ENCODE measurements at regions not wholly inside any gene's neighbourhood (a gene's known extent, or its start where the extent isn't known, plus 50 kb on each side); places are given as distances from the start of the nearest gene placed in this dataset.

GRCh38 chr15:96796841-96797240 lies 466.3 kb downstream of the NR2F2 start:
- no peak overlapping the region for H3K27ac ChIP-seq (ENCODE audit: extremely low read depth, low read depth, low read length)
- TF ChIP-seq KLF16 (tag by site-specific recombination; IDR thresholded peaks at IDR 0.05) (no peak), ZNF621 (tag by site-specific recombination; IDR thresholded peaks at IDR 0.05) (no peak), ZBTB21 (tag by site-specific recombination; IDR thresholded peaks at IDR 0.05) (no peak)
- CTCF ChIA-PET = interaction anchor here (1.0 kb wide), 1 partner anchor 1107 kb away, joined by 3 read pairs; no protein-coding TSS in a partner anchor
- POLR2A ChIA-PET = no interaction called here
- no peaks in the 10 kb centered on the region for H3K9me3 ChIP-seq (ENCODE audit: control insufficient read depth, insufficient read depth, low read depth, low read length)
- no peak overlapping the region for H3K4me3 ChIP-seq (ENCODE audit: low read depth, low read length)
- H3K4me1 ChIP-seq (ENCODE audit: control insufficient read depth, insufficient read depth, low read length) = no peaks in the 10 kb centered on the region
- no peaks in the 10 kb centered on the region for H3K36me3 ChIP-seq (ENCODE audit: control insufficient read depth in 2 of 2, insufficient read depth in 1 of 2, low read length in 2 of 2)

DNA sequence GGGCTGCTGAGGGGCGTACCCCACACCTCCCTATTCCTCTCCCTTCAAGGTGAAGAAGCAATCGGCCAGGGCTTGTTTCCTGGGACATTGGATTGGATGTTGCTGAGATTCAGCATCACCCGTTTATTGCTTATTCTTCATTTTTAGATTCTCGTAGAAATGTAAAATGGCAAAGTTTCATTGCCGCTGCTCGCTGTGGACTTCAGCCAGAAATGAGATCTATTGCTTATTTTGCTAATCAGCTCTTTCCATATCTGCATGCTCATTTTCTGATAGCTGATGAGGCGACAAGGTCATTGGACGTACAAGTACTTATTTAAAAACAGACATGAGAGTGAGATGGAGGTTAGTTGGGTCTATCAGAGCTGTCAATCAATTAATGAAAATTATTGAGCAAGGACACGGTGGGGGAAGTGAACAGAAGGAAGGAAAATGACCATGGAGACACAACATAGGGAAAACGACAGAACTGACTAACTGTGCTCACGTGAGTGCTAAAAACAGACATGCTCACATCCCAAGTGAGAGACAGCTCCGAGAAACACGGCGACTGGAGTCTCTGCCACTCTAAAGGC lies 471.2 kb downstream of the NR2F2 start:
- ChIA-PET POLR2A (no interaction called here), CTCF (interaction anchor here (0.7 kb wide), 1 partner anchor 314 kb away, joined by 5 read pairs; no protein-coding TSS in a partner anchor)
- Histone ChIP-seq H3K9me3 (ENCODE audit: control insufficient read depth, insufficient read depth, low read depth, low read length) (no peaks in the 10 kb centered on the region), H3K4me1 (ENCODE audit: control insufficient read depth, insufficient read depth, low read length) (no peaks in the 10 kb centered on the region), H3K36me3 (ENCODE audit: control insufficient read depth in 2 of 2, insufficient read depth in 1 of 2, low read length in 2 of 2) (no peaks in the 10 kb centered on the region), H3K27ac (ENCODE audit: extremely low read depth, low read depth, low read length) (no peak overlapping the region), H3K4me3 (ENCODE audit: low read depth, low read length) (no peak overlapping the region)
- TF ChIP-seq ZFP3 (tag by site-specific recombination; IDR thresholded peaks at IDR 0.05; ENCODE audit: low read depth) (no peak), SCRT2 (tag by site-specific recombination; IDR thresholded peaks at IDR 0.05) (no peak), ZNF280C (tag by site-specific recombination; IDR thresholded peaks at IDR 0.05) (no peak), ZNF621 (tag by site-specific recombination; IDR thresholded peaks at IDR 0.05) (no peak), ZNF324 (tag by site-specific recombination; IDR thresholded peaks at IDR 0.05) (no peak), ZNF341 (tag by site-specific recombination; IDR thresholded peaks at IDR 0.05; ENCODE audit: low read depth) (no peak), ZNF248 (tag by site-specific recombination; IDR thresholded peaks at IDR 0.05) (no peak), REST (tag by site-specific recombination; IDR thresholded peaks at IDR 0.05) (no peak), ZNF19 (tag by site-specific recombination; IDR thresholded peaks at IDR 0.05; ENCODE audit: low read depth) (no peak), ZNF175 (tag by site-specific recombination; IDR thresholded peaks at IDR 0.05) (no peak), EGR2 (tag by site-specific recombination; IDR thresholded peaks at IDR 0.05; ENCODE audit: low read depth) (no peak)
- TF ChIP-seq, protein P1, sequence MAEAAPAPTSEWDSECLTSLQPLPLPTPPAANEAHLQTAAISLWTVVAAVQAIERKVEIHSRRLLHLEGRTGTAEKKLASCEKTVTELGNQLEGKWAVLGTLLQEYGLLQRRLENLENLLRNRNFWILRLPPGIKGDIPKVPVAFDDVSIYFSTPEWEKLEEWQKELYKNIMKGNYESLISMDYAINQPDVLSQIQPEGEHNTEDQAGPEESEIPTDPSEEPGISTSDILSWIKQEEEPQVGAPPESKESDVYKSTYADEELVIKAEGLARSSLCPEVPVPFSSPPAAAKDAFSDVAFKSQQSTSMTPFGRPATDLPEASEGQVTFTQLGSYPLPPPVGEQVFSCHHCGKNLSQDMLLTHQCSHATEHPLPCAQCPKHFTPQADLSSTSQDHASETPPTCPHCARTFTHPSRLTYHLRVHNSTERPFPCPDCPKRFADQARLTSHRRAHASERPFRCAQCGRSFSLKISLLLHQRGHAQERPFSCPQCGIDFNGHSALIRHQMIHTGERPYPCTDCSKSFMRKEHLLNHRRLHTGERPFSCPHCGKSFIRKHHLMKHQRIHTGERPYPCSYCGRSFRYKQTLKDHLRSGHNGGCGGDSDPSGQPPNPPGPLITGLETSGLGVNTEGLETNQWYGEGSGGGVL (tag by site-specific recombination; IDR thresholded peaks at IDR 0.05) = no peak
- TF ChIP-seq, protein P2, sequence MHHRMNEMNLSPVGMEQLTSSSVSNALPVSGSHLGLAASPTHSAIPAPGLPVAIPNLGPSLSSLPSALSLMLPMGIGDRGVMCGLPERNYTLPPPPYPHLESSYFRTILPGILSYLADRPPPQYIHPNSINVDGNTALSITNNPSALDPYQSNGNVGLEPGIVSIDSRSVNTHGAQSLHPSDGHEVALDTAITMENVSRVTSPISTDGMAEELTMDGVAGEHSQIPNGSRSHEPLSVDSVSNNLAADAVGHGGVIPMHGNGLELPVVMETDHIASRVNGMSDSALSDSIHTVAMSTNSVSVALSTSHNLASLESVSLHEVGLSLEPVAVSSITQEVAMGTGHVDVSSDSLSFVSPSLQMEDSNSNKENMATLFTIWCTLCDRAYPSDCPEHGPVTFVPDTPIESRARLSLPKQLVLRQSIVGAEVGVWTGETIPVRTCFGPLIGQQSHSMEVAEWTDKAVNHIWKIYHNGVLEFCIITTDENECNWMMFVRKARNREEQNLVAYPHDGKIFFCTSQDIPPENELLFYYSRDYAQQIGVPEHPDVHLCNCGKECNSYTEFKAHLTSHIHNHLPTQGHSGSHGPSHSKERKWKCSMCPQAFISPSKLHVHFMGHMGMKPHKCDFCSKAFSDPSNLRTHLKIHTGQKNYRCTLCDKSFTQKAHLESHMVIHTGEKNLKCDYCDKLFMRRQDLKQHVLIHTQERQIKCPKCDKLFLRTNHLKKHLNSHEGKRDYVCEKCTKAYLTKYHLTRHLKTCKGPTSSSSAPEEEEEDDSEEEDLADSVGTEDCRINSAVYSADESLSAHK (tag by site-specific recombination; IDR thresholded peaks at IDR 0.05) = no peak

All from HEK293 (cell line).